ENCODE measurements at regions not wholly inside any gene's neighbourhood (a gene's known extent, or its start where the extent isn't known, plus 50 kb on each side); places are given as distances from the start of the nearest gene placed in this dataset.
"Not testable (repeated sequence)": the region's sequence is repeated elsewhere in the genome, so short reads cannot be mapped to it uniquely, and the experiment has no call there.

- no peak for DNase-seq
Observed at GRCh38 chr11:28965819-28966218, 857.6 kb downstream of the METTL15 start.

GRCh38 chr11:28964811-28965210, 856.6 kb downstream of the METTL15 start:
- no peak for DNase-seq

- DNase-seq, result no peak
Observed at GRCh38 chr11:28963187-28963586, 855.0 kb downstream of the METTL15 start.

GRCh38 chr11:28962502-28962901, 854.3 kb downstream of the METTL15 start:
- DNase-seq, result no peak

- DNase-seq, result no peak
Observed at GRCh38 chr11:28961726-28962125, 853.5 kb downstream of the METTL15 start.

- no peak for DNase-seq
Observed at GRCh38 chr11:28956446-28956845, 848.3 kb downstream of the METTL15 start.

- DNase-seq, result no peak
Observed at GRCh38 chr11:28951191-28951590, 843.0 kb downstream of the METTL15 start.

GRCh38 chr11:28939381-28939780, 831.2 kb downstream of the METTL15 start:
- no peak for DNase-seq

GRCh38 chr11:28938091-28938490, 829.9 kb downstream of the METTL15 start:
- DNase-seq, result no peak

- DNase-seq, result no peak
Observed at GRCh38 chr11:28932940-28933339, 824.8 kb downstream of the METTL15 start.

GRCh38 chr11:28924004-28924403, 815.8 kb downstream of the METTL15 start:
- DNase-seq, result no peak

GRCh38 chr11:28922386-28922981, 814.3 kb downstream of the METTL15 start:
- no peak for DNase-seq

- no peak for DNase-seq
Observed at GRCh38 chr11:28919194-28919593, 811.0 kb downstream of the METTL15 start.

- no peak for DNase-seq
Observed at GRCh38 chr11:28913883-28914282, 805.7 kb downstream of the METTL15 start.

GRCh38 chr11:28911829-28912228, 803.6 kb downstream of the METTL15 start:
- no peak for DNase-seq

- no peak for DNase-seq
Observed at GRCh38 chr11:28910926-28911325, 802.7 kb downstream of the METTL15 start.

- DNase-seq, result no peak
Observed at GRCh38 chr11:28903716-28904115, 795.5 kb downstream of the METTL15 start.

GRCh38 chr11:28900427-28900826, 792.2 kb downstream of the METTL15 start:
- DNase-seq, result no peak

- no peak for DNase-seq
Observed at GRCh38 chr11:28899706-28900105, 791.5 kb downstream of the METTL15 start.

- DNase-seq, result not testable (repeated sequence)
Observed at GRCh38 chr11:28890601-28891040, 782.4 kb downstream of the METTL15 start.

GRCh38 chr11:28887681-28888080, 779.5 kb downstream of the METTL15 start:
- DNase-seq, result no peak

GRCh38 chr11:28879869-28880268, 771.7 kb downstream of the METTL15 start:
- no peak for DNase-seq

GRCh38 chr11:28878025-28878424, 769.8 kb downstream of the METTL15 start:
- no peak for DNase-seq

- no peak for DNase-seq
Observed at GRCh38 chr11:28877340-28877739, 769.2 kb downstream of the METTL15 start.

GRCh38 chr11:28874706-28875105, 766.5 kb downstream of the METTL15 start:
- no peak for DNase-seq
